ENCODE measurements at regions not wholly inside any gene's neighbourhood (a gene's known extent, or its start where the extent isn't known, plus 50 kb on each side); places are given as distances from the start of the nearest gene placed in this dataset.
"Not testable (repeated sequence)": the region's sequence is repeated elsewhere in the genome, so short reads cannot be mapped to it uniquely, and the experiment has no call there.

DNA sequence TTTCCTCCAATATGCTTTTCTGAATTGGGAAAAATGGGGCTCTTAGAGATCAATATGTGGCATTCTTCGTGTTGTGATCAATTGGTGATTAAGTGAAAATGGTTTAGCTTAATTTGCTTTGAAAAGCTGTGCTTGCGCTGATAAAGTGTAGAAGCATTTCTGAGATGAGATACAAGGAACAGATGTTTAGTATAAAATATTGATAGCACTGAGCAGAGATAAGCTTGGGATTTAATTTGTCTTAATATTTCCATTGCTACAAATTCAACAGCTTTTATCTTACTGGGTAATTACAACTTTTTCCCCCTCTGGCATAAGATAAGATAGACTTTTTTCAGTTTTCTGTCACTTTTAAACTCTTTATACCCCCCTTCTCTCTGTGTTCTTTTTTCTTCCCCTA, 2204.9 kb upstream of the WWC1 start:
- intact Hi-C loops (cut with DNase I), result no loop called here
- no peak for DNase-seq (ENCODE audit: low spot score)

DNA sequence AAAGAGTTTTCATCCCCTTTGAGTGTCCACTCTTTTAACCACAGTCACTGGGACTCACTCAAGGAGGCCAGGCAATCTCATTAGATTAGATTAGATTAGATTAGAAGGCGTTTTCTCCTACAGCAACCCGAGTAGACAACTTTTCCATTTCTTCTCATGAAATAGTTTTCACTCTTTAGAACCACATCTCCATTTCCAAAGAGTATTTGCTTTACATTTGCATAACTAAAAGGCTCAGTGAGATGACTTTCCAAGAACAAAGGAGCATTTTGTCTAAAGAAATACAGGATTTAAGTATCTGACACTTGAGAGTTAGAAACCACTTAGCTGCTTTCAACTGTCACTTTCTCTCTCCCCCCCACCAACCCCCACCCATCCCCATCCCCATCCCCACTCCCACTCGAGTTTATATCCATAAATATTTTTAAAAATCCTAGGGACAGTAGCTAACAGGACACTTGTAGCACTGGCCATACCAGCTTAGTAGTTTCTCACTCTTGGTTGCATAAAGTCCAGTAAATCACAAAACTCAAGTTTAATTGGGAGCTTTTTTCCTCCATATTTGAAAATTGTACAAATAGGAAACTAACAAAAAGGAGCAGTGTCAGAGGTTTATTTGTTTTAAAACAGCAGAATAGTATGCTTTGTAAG, 2202.9 kb upstream of the WWC1 start:
- intact Hi-C loops (cut with DNase I), result no loop called here
- no peak for DNase-seq (ENCODE audit: low spot score)

GRCh38 chr5:166091931-166092330, 2199.5 kb upstream of the WWC1 start:
- DNase-seq (ENCODE audit: low spot score), result no peak
- intact Hi-C loops (cut with DNase I), result no loop called here

DNA sequence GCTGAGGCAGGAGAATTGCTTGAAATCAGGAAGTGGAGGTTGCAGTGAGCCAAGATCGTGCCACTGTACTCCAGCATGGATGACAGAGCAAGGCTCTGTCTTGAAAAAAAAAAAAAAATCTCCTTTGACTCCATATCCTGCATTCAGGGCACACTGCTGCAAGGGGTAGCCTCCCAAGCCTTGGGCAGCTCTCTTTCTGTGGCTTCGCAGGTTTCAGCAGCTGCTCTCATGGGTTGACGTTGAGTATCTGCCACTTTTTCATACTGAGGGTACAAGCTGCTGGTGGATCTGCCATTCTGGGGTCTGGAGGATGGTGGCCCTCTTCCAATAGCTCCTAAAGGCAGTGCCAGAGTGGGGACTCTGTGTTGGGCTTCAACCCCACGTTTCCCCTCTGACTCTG, 2198.1 kb upstream of the WWC1 start:
- DNase-seq (ENCODE audit: low spot score), result no peak
- intact Hi-C loops (cut with DNase I), result no loop called here

- intact Hi-C loops (cut with DNase I), result no loop called here
- DNase-seq (ENCODE audit: low spot score), result no peak
These were observed 2188.5 kb upstream of the WWC1 start for GRCh38 chr5:166102947-166103346.

GRCh38 chr5:166111021-166111420, 2180.4 kb upstream of the WWC1 start:
- no peak for DNase-seq (ENCODE audit: low spot score)
- intact Hi-C loops (cut with DNase I), result no loop called here

GRCh38 chr5:166117072-166118066, 2174.1 kb upstream of the WWC1 start:
- intact Hi-C loops (cut with DNase I), result no loop called here
- DNase-seq (ENCODE audit: low spot score), result no peak

DNA sequence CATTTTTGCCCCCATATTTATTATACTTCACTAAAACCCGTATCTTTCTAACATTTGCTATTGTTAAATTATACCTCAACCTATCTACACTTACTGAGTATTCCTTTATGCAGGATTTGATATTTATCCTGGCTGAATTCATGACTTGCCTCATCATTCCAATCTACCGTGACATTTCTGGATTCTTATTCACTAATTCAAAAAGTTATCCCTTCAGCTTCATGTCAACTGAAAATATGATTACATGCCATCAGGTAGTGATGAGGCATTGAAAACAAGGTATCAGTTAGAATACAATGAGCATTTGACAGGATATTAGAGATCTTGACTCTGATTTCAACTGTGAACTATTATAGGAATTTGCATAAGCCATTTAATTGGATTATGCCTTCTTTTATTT, 2171.9 kb upstream of the WWC1 start:
- no peak for DNase-seq (ENCODE audit: low spot score)
- intact Hi-C loops (cut with DNase I), result no loop called here

GRCh38 chr5:166123717-166124116, 2167.7 kb upstream of the WWC1 start:
- intact Hi-C loops (cut with DNase I), result no loop called here
- DNase-seq (ENCODE audit: low spot score), result no peak

- intact Hi-C loops (cut with DNase I), result no loop called here
- DNase-seq (ENCODE audit: low spot score), result no peak
These were observed 2163.5 kb upstream of the WWC1 start for GRCh38 chr5:166127766-166128570.

DNA sequence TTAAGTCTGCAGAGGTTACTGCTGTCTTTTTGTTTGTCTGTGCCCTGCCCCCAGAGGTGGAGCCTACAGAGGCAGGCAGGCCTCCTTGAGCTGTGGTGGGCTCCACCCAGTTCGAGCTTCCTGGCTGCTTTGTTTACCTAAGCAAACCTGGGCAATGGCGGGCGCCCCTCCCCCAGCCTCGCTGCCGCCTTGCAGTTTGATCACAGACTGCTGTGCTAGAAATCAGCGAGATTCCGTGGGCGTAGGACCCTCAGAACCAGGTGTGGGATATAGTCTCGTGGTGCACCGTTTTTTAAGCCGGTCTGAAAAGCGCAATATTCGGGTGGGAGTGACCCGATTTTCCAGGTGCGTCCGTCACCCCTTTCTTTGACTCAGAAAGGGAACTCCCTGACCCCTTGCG, 2146.3 kb upstream of the WWC1 start:
- DNase-seq (ENCODE audit: low spot score); intact Hi-C loops (cut with DNase I): not testable (repeated sequence)

- DNase-seq (ENCODE audit: low spot score), result no peak
- intact Hi-C loops (cut with DNase I), result no loop called here
These were observed 2127.3 kb upstream of the WWC1 start for GRCh38 chr5:166163996-166164610.

- DNase-seq (ENCODE audit: low spot score), result no peak
- intact Hi-C loops (cut with DNase I), result no loop called here
These were observed 2125.8 kb upstream of the WWC1 start for GRCh38 chr5:166165596-166165995.

DNA sequence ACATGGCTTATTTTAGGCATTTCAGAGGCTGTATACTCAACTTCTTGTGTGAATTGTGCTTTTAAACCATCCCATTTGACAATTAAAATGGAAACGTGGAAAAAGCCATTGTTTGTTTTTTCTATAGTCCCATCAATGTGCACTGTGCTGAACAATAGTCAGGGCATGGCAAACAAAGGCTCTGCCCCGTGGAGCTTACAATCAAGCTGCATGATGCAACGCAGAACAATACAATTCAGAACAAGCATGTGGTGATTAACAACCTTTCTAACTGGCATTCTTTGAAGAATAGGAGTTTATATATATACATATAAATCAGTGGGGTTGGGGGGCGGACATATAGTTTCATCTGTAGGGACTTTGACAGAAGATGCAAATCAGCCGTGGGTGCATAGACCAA, 2125.4 kb upstream of the WWC1 start:
- intact Hi-C loops (cut with DNase I), result no loop called here
- no peak for DNase-seq (ENCODE audit: low spot score)

GRCh38 chr5:166172597-166172996, 2118.8 kb upstream of the WWC1 start:
- intact Hi-C loops (cut with DNase I), result no loop called here
- no peak for DNase-seq (ENCODE audit: low spot score)

DNA sequence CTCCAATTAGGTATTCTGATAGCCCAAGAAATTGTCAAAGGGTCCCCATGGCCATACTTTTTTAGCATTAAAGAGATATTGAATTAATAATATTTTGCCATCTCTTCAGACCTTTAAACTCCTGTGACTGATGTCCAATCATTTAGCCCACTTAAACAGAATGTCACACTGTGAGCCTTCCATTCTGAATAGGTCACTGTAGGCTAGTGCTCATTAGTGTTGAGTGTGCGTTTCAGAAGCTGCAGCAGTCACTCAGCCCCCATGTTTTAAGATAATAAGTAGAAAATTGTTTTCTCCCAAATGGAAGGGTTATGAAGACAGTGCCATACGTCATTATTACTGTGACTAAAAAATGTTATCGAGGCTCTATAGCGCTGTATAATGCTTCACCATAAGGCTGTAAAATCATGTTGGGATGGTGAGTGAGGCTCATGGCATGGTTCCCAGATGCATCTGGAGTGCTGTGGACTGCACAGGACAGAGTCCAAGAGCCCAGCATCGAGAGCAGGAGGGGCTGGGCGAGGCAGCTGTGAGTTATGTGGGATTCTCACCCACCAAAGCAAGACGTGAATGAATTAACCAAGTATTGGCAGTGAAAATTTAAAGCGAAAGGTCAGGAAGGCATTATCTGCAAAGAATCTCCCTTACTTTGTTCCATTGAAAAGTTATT, 2112.9 kb upstream of the WWC1 start:
- no peak for DNase-seq (ENCODE audit: low spot score)
- intact Hi-C loops (cut with DNase I), result no loop called here

- intact Hi-C loops (cut with DNase I), result no loop called here
- no peak for DNase-seq (ENCODE audit: low spot score)
These were observed 2106.3 kb upstream of the WWC1 start for GRCh38 chr5:166185185-166185584.

DNA sequence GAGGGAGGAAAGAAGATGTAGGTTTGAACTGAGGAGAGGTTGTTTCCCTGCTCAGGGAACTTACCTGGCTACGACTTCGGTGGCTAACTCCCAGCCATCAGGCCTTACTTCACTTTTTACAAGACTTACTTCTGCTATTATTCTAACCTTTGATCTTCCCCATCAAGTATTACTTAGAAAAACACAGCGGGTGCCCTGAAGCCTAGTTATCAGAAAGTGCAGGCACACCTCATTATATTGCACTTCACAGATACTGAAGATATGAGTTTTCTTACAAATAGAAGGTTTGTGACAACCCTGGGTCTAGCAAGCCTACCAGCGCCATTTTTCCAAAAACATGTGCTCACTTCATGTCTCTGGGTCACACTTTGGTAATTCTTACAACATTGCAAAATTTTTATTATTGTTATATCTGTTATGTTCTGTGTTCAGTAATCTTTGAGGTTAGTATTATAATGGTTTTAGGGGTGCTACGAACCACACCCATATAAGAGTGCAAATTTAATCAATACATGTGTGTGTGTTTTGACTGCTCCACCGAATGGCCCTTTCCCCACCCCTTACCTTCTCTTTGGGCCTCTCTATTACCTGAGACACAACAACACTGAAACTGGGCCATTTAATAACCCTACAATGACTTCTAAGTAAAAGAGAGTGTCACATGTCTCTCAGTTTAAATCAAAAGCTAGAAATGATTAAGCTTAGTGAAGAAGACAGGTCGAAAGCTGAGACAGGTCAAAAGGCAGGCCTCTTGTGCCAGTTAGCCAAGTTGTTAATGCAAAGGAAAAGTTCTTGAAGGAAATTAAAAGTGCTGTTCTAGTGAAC, 2102.7 kb upstream of the WWC1 start:
- intact Hi-C loops (cut with DNase I), result no loop called here
- DNase-seq (ENCODE audit: low spot score), result no peak

Data from cardiac septum (tissue), 1 donor.